ENCODE measurements at regions not wholly inside any gene's neighbourhood (a gene's known extent, or its start where the extent isn't known, plus 50 kb on each side); places are given as distances from the start of the nearest gene placed in this dataset.

GRCh38 chr22:33129621-33130020, 71.4 kb upstream of the SYN3 start:
- no peak for TF ChIP-seq MAX (IDR thresholded peaks at IDR 0.05)
- no peak for TF ChIP-seq CTCF (IDR thresholded peaks at IDR 0.05; ENCODE audit: low read depth, low read length, missing input control)
- TF ChIP-seq RAD21 (IDR thresholded peaks at IDR 0.05), result no peak
- no peak for TF ChIP-seq NR2F2 (IDR thresholded peaks at IDR 0.05)
- no peak for TF ChIP-seq RXRA (IDR thresholded peaks at IDR 0.05)
- TF ChIP-seq REST (IDR thresholded peaks at IDR 0.05), result no peak
- no peak for TF ChIP-seq EGR1 (IDR thresholded peaks at IDR 0.05; ENCODE audit: low read depth in 2 of 2)
- no peak for TF ChIP-seq GABPA (IDR thresholded peaks at IDR 0.05 in 1 of 2, conservative IDR thresholded peaks at IDR 0.05 in 1 of 2)
- no peak for TF ChIP-seq JUND (IDR thresholded peaks at IDR 0.05)
- TF ChIP-seq FOXA1 (IDR thresholded peaks at IDR 0.05), result no peak
